Transverse colon (tissue), 4 donors: ENCODE measurements at regions not wholly inside any gene's neighbourhood (a gene's known extent, or its start where the extent isn't known, plus 50 kb on each side); places are given as distances from the start of the nearest gene placed in this dataset.

ENCODE experiments used
- DNase-seq: peaks from one replicate; pipeline ENCODE4 v3.0.0-alpha.2; 2019
- H3K27ac ChIP-seq, 4 donors: fragments of 200-600 bp; sonication (generic); 2 replicates each; pipeline ENCODE4 v1.5.1; 2016 to 2018; ENCODE audit warnings: inconsistent platforms in 4 of 4
- H3K27me3 ChIP-seq: fragments of 200-600 bp; sonication (generic); 2 replicates; pipeline ENCODE4 v1.5.1; 2017; ENCODE audit warnings: inconsistent platforms
- H3K36me3 ChIP-seq, 4 donors: fragments of 200-600 bp; sonication (generic); 2 replicates each; pipeline ENCODE4 v1.5.1; 2017 to 2019; ENCODE audit warnings: inconsistent platforms in 4 of 4
- H3K4me1 ChIP-seq, 4 donors: fragments of 200-600 bp; sonication (generic); 2 replicates each; pipeline ENCODE4 v1.5.1; 2017 to 2020; ENCODE audit warnings: inconsistent platforms in 4 of 4
- H3K4me3 ChIP-seq, 4 donors: fragments of 200-600 bp; sonication (generic); 1 replicate in 1 of 4; 2 replicates in 3 of 4; pipeline versions ENCODE4 v1.5.1 to v1.6.1; 2017 to 2019; ENCODE audit warnings: inconsistent platforms in 4 of 4
- H3K9me3 ChIP-seq, 2 donors: fragments of 200-600 bp; sonication (generic); 2 replicates each; pipeline ENCODE4 v1.5.1; 2017 to 2019; ENCODE audit warnings: inconsistent platforms in 2 of 2
- CTCF ChIP-seq, 5 experiments: fragments of 200-600 bp in 3 of 5; fragments of 450-650 bp in 2 of 5; sonication (generic) in 3 of 5; IDR thresholded peaks; 1 replicate in 2 of 5; 2 replicates in 3 of 5; pipeline ENCODE4 v1.5.1; 2016 to 2017; ENCODE audit warnings: antibody characterized with exemption in 5 of 5, inconsistent platforms in 3 of 5, mild to moderate bottlenecking in 2 of 5, moderate library complexity in 1 of 5
- EP300 ChIP-seq: sonication (generic); formaldehyde crosslinking; IDR thresholded peaks from one replicate; pipeline ENCODE4 v1.6.1; 2017; ENCODE audit warnings: antibody characterized with exemption, low read depth
- POLR2A ChIP-seq: fragments of 450-650 bp; IDR thresholded peaks from one replicate; pipeline ENCODE4 v1.6.1; 2016; ENCODE audit warnings: antibody characterized with exemption, mild to moderate bottlenecking, moderate library complexity
- POLR2AphosphoS5 ChIP-seq, 3 donors: sonication (generic); formaldehyde crosslinking; IDR thresholded peaks; one replicate each; pipeline ENCODE4 v1.6.1; 2016; ENCODE audit warnings: antibody characterized with exemption in 3 of 3
- WGBS, 2 donors: methylation state at CpG; one replicate each; pipeline ENCODE4 v1.1.5; 2018; ENCODE audit warnings: low coverage in 1 of 2; 5-methylcytosine and 5-hydroxymethylcytosine counted together
- in situ Hi-C, 4 donors: fragments of 200-750 bp; cut with MboI; loops; one replicate each; pipeline versions ENCODE4 v1.15.0 to v1.15.1; 2017; ENCODE audit warnings: low sequenced_read_pairs in 3 of 4, low pct_ligation_motif_present in 1 of 4, low pct_unique_long_range_greater_than_20kb in 1 of 4
- intact Hi-C: fragments of 100-400 bp; cut with DNase I; formaldehyde crosslinking; loops from one replicate; pipeline ENCODE4 v1.15.1; 2023; ENCODE audit warnings: low total_unique reads

- in situ Hi-C loops (no loop called here), intact Hi-C loops (no loop called here)
- no peaks in the 10 kb centered on the region for H3K9me3 ChIP-seq
- H3K27ac ChIP-seq, result no peak overlapping the region
- no peak overlapping the region for H3K4me3 ChIP-seq
- 59% methylated on average over 2 of the region's 2 CpGs; no CpG with 5 or more reads in 1 of the 2 donors for WGBS, 2 donors
- no peaks in the 10 kb centered on the region for H3K4me1 ChIP-seq
- no peaks in the 10 kb centered on the region for H3K36me3 ChIP-seq
- DNase-seq, result no peak
- no peaks in the 10 kb centered on the region for H3K27me3 ChIP-seq
- TF ChIP-seq CTCF (IDR thresholded peaks at IDR 0.05) (no peak), EP300 (no peak), POLR2A (no peak), POLR2AphosphoS5 (IDR thresholded peaks at IDR 0.05) (no peak)
Measured at GRCh38 chr3:145170121-145170520, 990.9 kb downstream of the PLOD2 start.

GRCh38 chr3:145175626-145176025 is 985.4 kb downstream of the PLOD2 start:
- intact Hi-C loops (no loop called here), in situ Hi-C loops (no loop called here)
- Histone ChIP-seq H3K4me3 (no peak overlapping the region), H3K36me3 (no peaks in the 10 kb centered on the region), H3K27ac (no peak overlapping the region), H3K9me3 (no peaks in the 10 kb centered on the region), H3K27me3 (no peaks in the 10 kb centered on the region), H3K4me1 (no peaks in the 10 kb centered on the region)
- 49 to 58% methylated on average over 3 of the region's 3 CpGs for WGBS, 2 donors
- no peak for DNase-seq
- TF ChIP-seq EP300 (no peak), CTCF (IDR thresholded peaks at IDR 0.05) (no peak), POLR2AphosphoS5 (IDR thresholded peaks at IDR 0.05) (no peak), POLR2A (no peak)

DNA sequence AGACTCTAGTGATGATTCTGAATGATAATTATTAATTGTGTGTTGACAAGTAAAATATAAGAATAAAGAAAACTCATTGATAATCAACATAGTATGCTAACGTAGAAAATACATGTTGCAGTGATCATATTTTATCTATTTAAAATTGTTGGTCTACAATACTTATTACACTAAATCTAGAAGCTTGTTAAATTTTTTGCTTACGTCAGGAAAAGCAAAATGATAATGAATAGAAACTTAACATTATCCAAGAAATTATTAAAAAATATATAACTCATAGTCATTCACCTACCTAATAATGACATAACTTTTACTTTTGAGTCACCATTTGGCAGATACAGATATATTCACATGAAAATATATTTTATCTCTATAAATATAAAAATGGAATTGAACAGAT is 984.1 kb downstream of the PLOD2 start:
- 74 to 86% methylated on average over 2 of the region's 2 CpGs for WGBS, 2 donors
- H3K27me3 ChIP-seq, result no peaks in the 10 kb centered on the region
- in situ Hi-C loops, result no loop called here

GRCh38 chr3:145177828-145178227 is 983.2 kb downstream of the PLOD2 start:
- H3K4me1 ChIP-seq, result peaks cover 0 to 6% (median 0%) of the 10 kb centered on the region in 4 donors
- no peaks in the 10 kb centered on the region for H3K36me3 ChIP-seq
- 67 to 80% methylated on average over 2 of the region's 2 CpGs for WGBS, 2 donors
- no peak overlapping the region for H3K27ac ChIP-seq
- TF ChIP-seq POLR2A (no peak), POLR2AphosphoS5 (IDR thresholded peaks at IDR 0.05) (no peak), EP300 (no peak), CTCF (IDR thresholded peaks at IDR 0.05) (no peak)
- DNase-seq, result no peak
- intact Hi-C loops, result no loop called here
- H3K9me3 ChIP-seq, result no peaks in the 10 kb centered on the region
- no peaks in the 10 kb centered on the region for H3K27me3 ChIP-seq
- no peak overlapping the region for H3K4me3 ChIP-seq
- in situ Hi-C loops, result no loop called here

More for the DNA sequence above, 984.1 kb downstream of the PLOD2 start:
- H3K36me3 ChIP-seq, result no peaks in the 10 kb centered on the region
- DNase-seq, result no peak
- no peak for TF ChIP-seq POLR2A
- no peak for TF ChIP-seq CTCF (IDR thresholded peaks at IDR 0.05)
- TF ChIP-seq EP300, result no peak
- no peak for TF ChIP-seq POLR2AphosphoS5 (IDR thresholded peaks at IDR 0.05)
- H3K4me1 ChIP-seq, result no peaks in the 10 kb centered on the region
- intact Hi-C loops, result no loop called here
- no peaks in the 10 kb centered on the region for H3K9me3 ChIP-seq
- no peak overlapping the region for H3K4me3 ChIP-seq
- H3K27ac ChIP-seq, result no peak overlapping the region
